ENCODE measurements at regions not wholly inside any gene's neighbourhood (a gene's known extent, or its start where the extent isn't known, plus 50 kb on each side); places are given as distances from the start of the nearest gene placed in this dataset.

- no peak for DNase-seq (ENCODE audit: low read depth)
Observed at GRCh38 chr10:62453274-62453673, 79.1 kb downstream of the ZNF365 start.

GRCh38 chr10:62454687-62455397 lies 80.7 kb downstream of the ZNF365 start:
- DNase-seq (ENCODE audit: low read depth), result no peak

- DNase-seq (ENCODE audit: low read depth), result no peak
Observed at GRCh38 chr10:62456611-62457101, 82.5 kb downstream of the ZNF365 start.

GRCh38 chr10:62457196-62457595 lies 83.0 kb downstream of the ZNF365 start:
- DNase-seq (ENCODE audit: low read depth), result no peak

GRCh38 chr10:62457598-62457997 lies 83.4 kb downstream of the ZNF365 start:
- no peak for DNase-seq (ENCODE audit: low read depth)

- no peak for DNase-seq (ENCODE audit: low read depth)
Observed at GRCh38 chr10:62459072-62459471, 84.9 kb downstream of the ZNF365 start.

GRCh38 chr10:62459500-62459899 lies 85.3 kb downstream of the ZNF365 start:
- no peak for DNase-seq (ENCODE audit: low read depth)

- DNase-seq (ENCODE audit: low read depth), result no peak
Observed at GRCh38 chr10:62460393-62460792, 86.2 kb downstream of the ZNF365 start.

GRCh38 chr10:62461120-62461519 lies 87.0 kb downstream of the ZNF365 start:
- no peak for DNase-seq (ENCODE audit: low read depth)

GRCh38 chr10:62462461-62462860 lies 88.3 kb downstream of the ZNF365 start:
- DNase-seq (ENCODE audit: low read depth), result no peak

GRCh38 chr10:62463364-62463763 lies 89.2 kb downstream of the ZNF365 start:
- DNase-seq (ENCODE audit: low read depth), result no peak

- no peak for DNase-seq (ENCODE audit: low read depth)
Observed at GRCh38 chr10:62464308-62464707, 90.1 kb downstream of the ZNF365 start.

GRCh38 chr10:62466590-62466989 lies 92.4 kb downstream of the ZNF365 start:
- no peak for DNase-seq (ENCODE audit: low read depth)

- DNase-seq (ENCODE audit: low read depth), result no peak
Observed at GRCh38 chr10:62467527-62467926, 93.4 kb downstream of the ZNF365 start.

- no peak for DNase-seq (ENCODE audit: low read depth)
Observed at GRCh38 chr10:62471711-62472110, 97.5 kb downstream of the ZNF365 start.

GRCh38 chr10:62473241-62473640 lies 99.1 kb downstream of the ZNF365 start:
- DNase-seq (ENCODE audit: low read depth), result no peak

GRCh38 chr10:62475551-62475950 lies 101.4 kb downstream of the ZNF365 start:
- no peak for DNase-seq (ENCODE audit: low read depth)

GRCh38 chr10:62479523-62479922 lies 105.4 kb downstream of the ZNF365 start:
- DNase-seq (ENCODE audit: low read depth), result no peak

GRCh38 chr10:62480196-62480595 lies 106.0 kb downstream of the ZNF365 start:
- DNase-seq (ENCODE audit: low read depth), result no peak

GRCh38 chr10:62482581-62482980 lies 108.4 kb downstream of the ZNF365 start:
- DNase-seq (ENCODE audit: low read depth), result no peak

- DNase-seq (ENCODE audit: low read depth), result no peak
Observed at GRCh38 chr10:62491597-62491996, 117.4 kb downstream of the ZNF365 start.

GRCh38 chr10:62492012-62492869 lies 118.1 kb downstream of the ZNF365 start:
- DNase-seq (ENCODE audit: low read depth), result no peak

GRCh38 chr10:62492870-62493180 lies 118.7 kb downstream of the ZNF365 start:
- no peak for DNase-seq (ENCODE audit: low read depth)

Measured in activated T-helper 1 cell treated with Interleukin-2 at 50 U/mL for 16 hours (primary cell).